DOHH2 (cell line): ENCODE measurements at regions not wholly inside any gene's neighbourhood (a gene's known extent, or its start where the extent isn't known, plus 50 kb on each side); places are given as distances from the start of the nearest gene placed in this dataset.

Source experiments
- H3F3A ChIP-seq: fragments of 200-600 bp; sonication (generic), shearing (Covaris generic); 2 replicates; pipeline ENCODE4 v1.6.0; 2016; ENCODE audit warnings: antibody characterized with exemption, mild to moderate bottlenecking; ENCODE audit not compliant: control insufficient read depth, insufficient read depth
- H3K27ac ChIP-seq: fragments of 200-600 bp; sonication (generic); 2 replicates; pipeline ENCODE4 v1.5.1; 2014; ENCODE audit warnings: low read depth, mild to moderate bottlenecking, low read length, moderate library complexity
- H3K27me3 ChIP-seq: fragments of 200-600 bp; sonication (generic); 2 replicates; pipeline ENCODE4 v1.6.1; 2014; ENCODE audit warnings: mild to moderate bottlenecking, low read length, mixed read lengths; ENCODE audit not compliant: control insufficient read depth
- H3K36me3 ChIP-seq: fragments of 200-600 bp; sonication (generic); 2 replicates; pipeline ENCODE4 v1.6.1; 2014; ENCODE audit warnings: mild to moderate bottlenecking, low read length, moderate library complexity, mixed read lengths; ENCODE audit not compliant: control insufficient read depth
- H3K4me1 ChIP-seq: fragments of 200-600 bp; sonication (generic); 2 replicates; pipeline ENCODE4 v1.6.1; 2014; ENCODE audit warnings: mild to moderate bottlenecking, low read length, mixed read lengths; ENCODE audit not compliant: control insufficient read depth
- H3K4me2 ChIP-seq: fragments of 200-600 bp; sonication (generic); 2 replicates; pipeline ENCODE4 v1.6.0; 2014; ENCODE audit warnings: mild to moderate bottlenecking, low read length, moderate library complexity
- H3K4me3 ChIP-seq: fragments of 200-600 bp; sonication (generic); 2 replicates; pipeline ENCODE4 v1.5.1; 2014; ENCODE audit warnings: mild to moderate bottlenecking, low read length, mixed read lengths
- H3K79me2 ChIP-seq: fragments of 200-600 bp; sonication (generic); 2 replicates; pipeline ENCODE4 v1.6.1; 2014; ENCODE audit warnings: mild to moderate bottlenecking, low read length, mixed read lengths; ENCODE audit not compliant: control insufficient read depth
- H3K9me2 ChIP-seq: fragments of 200-600 bp; sonication (generic); replicated peaks from 2 replicates; pipeline ENCODE4 v1.6.1; 2014; ENCODE audit warnings: mild to moderate bottlenecking, low read length, mixed read lengths; ENCODE audit not compliant: control insufficient read depth
- H3K9me3 ChIP-seq: fragments of 200-600 bp; sonication (generic); 2 replicates; pipeline ENCODE4 v1.6.1; 2014; ENCODE audit warnings: antibody characterized with exemption, low read length, mixed read lengths; ENCODE audit not compliant: control insufficient read depth, insufficient read depth
- H4K20me1 ChIP-seq: fragments of 200-600 bp; sonication (generic); 2 replicates; pipeline ENCODE4 v1.6.0; 2014; ENCODE audit warnings: low read depth, mild to moderate bottlenecking, antibody characterized with exemption, low read length, moderate library complexity; ENCODE audit not compliant: control insufficient read depth, insufficient read depth
- EZH2phosphoT487 ChIP-seq: fragments of 200-600 bp; sonication (generic); IDR thresholded peaks from 2 replicates; pipeline ENCODE4 v1.6.1; 2017; ENCODE audit warnings: borderline replicate concordance, mild to moderate bottlenecking, antibody characterized with exemption, low read length, moderate library complexity, mixed read lengths
- TF ChIP-seq, protein P1 (sequence below): fragments of 200-600 bp; sonication (generic); IDR thresholded peaks from one replicate; pipeline ENCODE4 v1.5.1; 2014; ENCODE audit warnings: antibody characterized with exemption, mild to moderate bottlenecking, low read depth, low read length; ENCODE audit not compliant: poor library complexity, severe bottlenecking

- no peak overlapping the region for H3K27ac ChIP-seq
- no peaks in the 10 kb centered on the region for H3K9me3 ChIP-seq
- no peaks in the 10 kb centered on the region for H4K20me1 ChIP-seq
- no peaks in the 10 kb centered on the region for H3F3A ChIP-seq
- no peaks in the 10 kb centered on the region for H3K36me3 ChIP-seq
- no peak overlapping the region for H3K4me3 ChIP-seq
- H3K4me2 ChIP-seq: no peak overlapping the region
- H3K4me1 ChIP-seq: peaks cover 28% of the 10 kb centered on the region
- TF ChIP-seq EZH2phosphoT487: no peak
- TF ChIP-seq, protein P1, sequence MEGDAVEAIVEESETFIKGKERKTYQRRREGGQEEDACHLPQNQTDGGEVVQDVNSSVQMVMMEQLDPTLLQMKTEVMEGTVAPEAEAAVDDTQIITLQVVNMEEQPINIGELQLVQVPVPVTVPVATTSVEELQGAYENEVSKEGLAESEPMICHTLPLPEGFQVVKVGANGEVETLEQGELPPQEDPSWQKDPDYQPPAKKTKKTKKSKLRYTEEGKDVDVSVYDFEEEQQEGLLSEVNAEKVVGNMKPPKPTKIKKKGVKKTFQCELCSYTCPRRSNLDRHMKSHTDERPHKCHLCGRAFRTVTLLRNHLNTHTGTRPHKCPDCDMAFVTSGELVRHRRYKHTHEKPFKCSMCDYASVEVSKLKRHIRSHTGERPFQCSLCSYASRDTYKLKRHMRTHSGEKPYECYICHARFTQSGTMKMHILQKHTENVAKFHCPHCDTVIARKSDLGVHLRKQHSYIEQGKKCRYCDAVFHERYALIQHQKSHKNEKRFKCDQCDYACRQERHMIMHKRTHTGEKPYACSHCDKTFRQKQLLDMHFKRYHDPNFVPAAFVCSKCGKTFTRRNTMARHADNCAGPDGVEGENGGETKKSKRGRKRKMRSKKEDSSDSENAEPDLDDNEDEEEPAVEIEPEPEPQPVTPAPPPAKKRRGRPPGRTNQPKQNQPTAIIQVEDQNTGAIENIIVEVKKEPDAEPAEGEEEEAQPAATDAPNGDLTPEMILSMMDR: no peak
- H3K27me3 ChIP-seq: no peaks in the 10 kb centered on the region
- no peaks in the 10 kb centered on the region for H3K9me2 ChIP-seq
- H3K79me2 ChIP-seq: no peaks in the 10 kb centered on the region
These were observed 69.5 kb upstream of the ZC3H12C start for GRCh38 chr11:110023711-110024110.

DNA sequence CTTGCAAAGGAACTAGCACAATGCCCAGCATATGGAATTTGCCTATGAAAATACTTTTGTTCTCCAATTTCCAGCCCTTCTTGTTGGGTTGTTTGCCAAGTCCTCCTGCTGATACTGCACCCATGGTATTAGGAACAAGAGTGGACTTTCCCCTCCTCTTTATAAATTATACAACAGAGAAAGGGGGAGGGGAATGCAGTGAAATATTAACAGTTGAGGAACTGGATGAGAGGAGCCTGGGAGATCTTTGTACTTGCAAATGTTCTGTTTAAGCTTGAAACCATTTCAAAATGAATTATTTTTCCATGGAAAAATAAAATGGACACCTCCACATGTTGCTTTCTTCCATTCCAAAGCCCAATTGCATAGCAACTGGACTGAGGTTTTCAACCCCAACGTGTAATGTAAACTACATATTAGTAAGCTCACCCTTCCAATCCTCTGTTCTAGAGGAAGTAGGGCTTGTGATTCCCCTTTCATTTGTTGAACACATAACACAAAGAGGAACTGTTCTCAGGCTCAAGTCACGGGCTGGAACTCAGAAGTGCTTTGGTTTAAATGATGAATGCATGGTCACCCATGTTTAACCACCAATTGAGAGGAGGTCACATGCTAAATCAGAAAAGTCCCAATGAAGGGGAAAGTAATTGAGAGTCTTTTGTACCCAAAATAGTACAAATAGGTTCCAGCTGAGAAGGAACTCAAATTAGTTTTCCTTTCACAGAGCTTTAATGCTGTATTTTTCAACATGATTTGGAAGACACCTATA lies 66.2 kb upstream of the ZC3H12C start:
- Histone ChIP-seq H3K9me3 (no peaks in the 10 kb centered on the region), H3K4me1 (peaks cover 29% of the 10 kb centered on the region), H3K27me3 (no peaks in the 10 kb centered on the region), H4K20me1 (no peaks in the 10 kb centered on the region), H3K36me3 (no peaks in the 10 kb centered on the region), H3F3A (no peaks in the 10 kb centered on the region), H3K27ac (peak overlapping the region; percentile 60), H3K4me3 (peak overlapping the region; percentile 33), H3K9me2 (no peaks in the 10 kb centered on the region), H3K79me2 (no peaks in the 10 kb centered on the region), H3K4me2 (peak overlapping the region; percentile 56)
- TF ChIP-seq, protein P1: no peak
- no peak for TF ChIP-seq EZH2phosphoT487

DNA sequence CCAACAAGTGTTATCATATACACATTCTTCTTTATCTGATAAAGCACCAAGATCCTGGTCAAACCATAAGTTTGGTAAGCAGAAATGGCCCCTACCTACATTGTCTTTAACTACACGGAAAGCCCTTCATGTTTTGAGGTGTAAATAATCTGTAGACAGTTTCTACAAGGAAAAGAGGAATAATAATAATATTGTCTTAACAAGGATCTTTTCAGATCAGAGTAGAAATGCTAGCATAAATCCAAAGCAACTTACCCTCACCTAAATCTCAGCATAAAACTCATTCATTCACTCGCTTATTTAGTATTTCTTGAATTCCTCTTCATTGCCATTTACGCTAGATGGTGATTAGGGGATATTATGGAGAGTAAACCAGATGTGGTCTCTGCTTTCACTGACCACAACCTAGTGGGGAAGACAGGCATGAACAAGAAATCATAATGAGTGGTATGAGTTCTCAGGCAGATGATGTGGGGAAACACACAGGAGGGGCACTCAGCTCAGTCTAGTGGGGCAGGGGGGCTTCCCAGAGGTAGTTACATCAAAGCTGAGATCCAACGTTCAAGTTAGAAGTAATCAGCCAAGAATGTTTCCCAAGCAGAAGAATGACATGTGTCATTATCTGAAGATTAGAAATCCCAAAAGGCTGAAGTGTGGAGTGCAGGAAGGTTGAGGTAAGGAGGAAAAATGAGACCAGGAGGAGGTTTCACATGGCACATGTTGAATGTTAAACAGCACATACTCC lies 65.4 kb upstream of the ZC3H12C start:
- peak overlapping the region; percentile 56 for H3K4me2 ChIP-seq
- no peaks in the 10 kb centered on the region for H3F3A ChIP-seq
- no peaks in the 10 kb centered on the region for H3K79me2 ChIP-seq
- H3K27me3 ChIP-seq: no peaks in the 10 kb centered on the region
- no peaks in the 10 kb centered on the region for H3K9me3 ChIP-seq
- peak overlapping the region; percentile 33 for H3K4me3 ChIP-seq
- no peaks in the 10 kb centered on the region for H4K20me1 ChIP-seq
- TF ChIP-seq, protein P1: no peak
- no peak for TF ChIP-seq EZH2phosphoT487
- no peaks in the 10 kb centered on the region for H3K9me2 ChIP-seq
- no peaks in the 10 kb centered on the region for H3K36me3 ChIP-seq
- peak overlapping the region; percentile 60 for H3K27ac ChIP-seq
- peaks cover 29% of the 10 kb centered on the region for H3K4me1 ChIP-seq
